ENCODE measurements at regions not wholly inside any gene's neighbourhood (a gene's known extent, or its start where the extent isn't known, plus 50 kb on each side); places are given as distances from the start of the nearest gene placed in this dataset.

GRCh38 chr6:18746727-18747126 is 359.6 kb downstream of the RNF144B start:
- TF ChIP-seq GATA2 (IDR thresholded peaks at IDR 0.05; ENCODE audit: low read depth, low read length) (no peak), GATA3 (IDR thresholded peaks at IDR 0.05; ENCODE audit: low read depth, low read length) (no peak)
